ENCODE measurements at regions not wholly inside any gene's neighbourhood (a gene's known extent, or its start where the extent isn't known, plus 50 kb on each side); places are given as distances from the start of the nearest gene placed in this dataset.

DNA sequence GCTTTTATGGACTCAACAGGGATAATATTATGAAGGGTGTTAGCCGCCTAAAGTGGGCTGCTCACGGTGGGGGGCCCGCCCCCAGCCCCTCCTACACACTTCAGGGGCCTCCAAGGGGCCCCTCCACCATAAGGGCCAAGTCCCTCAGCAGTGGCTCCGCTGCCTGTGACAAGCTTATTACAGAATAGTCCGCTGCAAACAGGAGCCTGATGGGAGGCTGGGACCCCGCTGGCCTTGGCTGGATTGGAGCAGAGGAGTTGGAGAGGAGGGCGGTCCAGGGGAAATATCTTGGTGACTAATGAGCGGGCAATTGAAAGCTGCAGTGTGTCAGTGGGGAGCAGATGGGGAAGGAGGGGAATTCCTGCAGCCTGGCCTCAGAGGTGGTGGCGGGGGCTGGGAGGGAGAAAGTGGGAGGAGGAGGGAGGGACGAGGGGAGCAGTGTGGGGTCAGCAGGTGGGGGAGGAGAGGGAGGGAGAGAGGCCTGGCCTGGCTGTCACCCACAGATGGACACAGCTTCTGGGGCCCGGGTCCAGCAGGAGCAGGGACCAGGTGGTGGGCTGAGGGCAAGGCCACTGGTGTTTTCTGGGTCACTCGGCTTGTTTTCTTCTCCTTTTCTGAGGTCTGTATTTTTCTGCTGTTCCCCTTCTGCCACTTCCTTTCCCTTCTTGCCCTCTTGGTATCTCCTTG, 57.6 kb upstream of the FOXP4 start (continued):
- TF ChIP-seq, protein P1, sequence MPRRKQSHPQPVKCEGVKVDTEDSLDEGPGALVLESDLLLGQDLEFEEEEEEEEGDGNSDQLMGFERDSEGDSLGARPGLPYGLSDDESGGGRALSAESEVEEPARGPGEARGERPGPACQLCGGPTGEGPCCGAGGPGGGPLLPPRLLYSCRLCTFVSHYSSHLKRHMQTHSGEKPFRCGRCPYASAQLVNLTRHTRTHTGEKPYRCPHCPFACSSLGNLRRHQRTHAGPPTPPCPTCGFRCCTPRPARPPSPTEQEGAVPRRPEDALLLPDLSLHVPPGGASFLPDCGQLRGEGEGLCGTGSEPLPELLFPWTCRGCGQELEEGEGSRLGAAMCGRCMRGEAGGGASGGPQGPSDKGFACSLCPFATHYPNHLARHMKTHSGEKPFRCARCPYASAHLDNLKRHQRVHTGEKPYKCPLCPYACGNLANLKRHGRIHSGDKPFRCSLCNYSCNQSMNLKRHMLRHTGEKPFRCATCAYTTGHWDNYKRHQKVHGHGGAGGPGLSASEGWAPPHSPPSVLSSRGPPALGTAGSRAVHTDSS (tag by site-specific recombination; IDR thresholded peaks at IDR 0.05): no peak
- peak; percentile 92 for TF ChIP-seq EGR2 (tag by site-specific recombination; IDR thresholded peaks at IDR 0.05; ENCODE audit: low read depth)
- TF ChIP-seq ZNF701 (tag by site-specific recombination; IDR thresholded peaks at IDR 0.05): 0 out of 2 replicates have a peak, but pooled peaks have one; percentile 50
- TF ChIP-seq, protein P2, sequence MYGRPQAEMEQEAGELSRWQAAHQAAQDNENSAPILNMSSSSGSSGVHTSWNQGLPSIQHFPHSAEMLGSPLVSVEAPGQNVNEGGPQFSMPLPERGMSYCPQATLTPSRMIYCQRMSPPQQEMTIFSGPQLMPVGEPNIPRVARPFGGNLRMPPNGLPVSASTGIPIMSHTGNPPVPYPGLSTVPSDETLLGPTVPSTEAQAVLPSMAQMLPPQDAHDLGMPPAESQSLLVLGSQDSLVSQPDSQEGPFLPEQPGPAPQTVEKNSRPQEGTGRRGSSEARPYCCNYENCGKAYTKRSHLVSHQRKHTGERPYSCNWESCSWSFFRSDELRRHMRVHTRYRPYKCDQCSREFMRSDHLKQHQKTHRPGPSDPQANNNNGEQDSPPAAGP (tag by site-specific recombination; IDR thresholded peaks at IDR 0.05): peak; percentile 82; the same call in 1 of the 2 replicates
- TF ChIP-seq ZNF626 (tag by site-specific recombination; IDR thresholded peaks at IDR 0.05): no peak
- no peak for TF ChIP-seq ZNF530 (tag by site-specific recombination; IDR thresholded peaks at IDR 0.05; ENCODE audit: low read depth)
- no peak for TF ChIP-seq ZNF624 (tag by site-specific recombination; IDR thresholded peaks at IDR 0.05)
- TF ChIP-seq PATZ1 (tag by site-specific recombination; IDR thresholded peaks at IDR 0.05): 0 out of 2 replicates have a peak, but pooled peaks have one; percentile 13
- no peak for TF ChIP-seq ATF2 (tag by site-specific recombination; IDR thresholded peaks at IDR 0.05; ENCODE audit: low read depth)
- TF ChIP-seq GLI4 (tag by site-specific recombination; IDR thresholded peaks at IDR 0.05): 0 out of 2 replicates have a peak, but pooled peaks have one; percentile 23
- peak; percentile 100 for TF ChIP-seq ZIC2 (tag by site-specific recombination; IDR thresholded peaks at IDR 0.05)
- TF ChIP-seq, protein P3, sequence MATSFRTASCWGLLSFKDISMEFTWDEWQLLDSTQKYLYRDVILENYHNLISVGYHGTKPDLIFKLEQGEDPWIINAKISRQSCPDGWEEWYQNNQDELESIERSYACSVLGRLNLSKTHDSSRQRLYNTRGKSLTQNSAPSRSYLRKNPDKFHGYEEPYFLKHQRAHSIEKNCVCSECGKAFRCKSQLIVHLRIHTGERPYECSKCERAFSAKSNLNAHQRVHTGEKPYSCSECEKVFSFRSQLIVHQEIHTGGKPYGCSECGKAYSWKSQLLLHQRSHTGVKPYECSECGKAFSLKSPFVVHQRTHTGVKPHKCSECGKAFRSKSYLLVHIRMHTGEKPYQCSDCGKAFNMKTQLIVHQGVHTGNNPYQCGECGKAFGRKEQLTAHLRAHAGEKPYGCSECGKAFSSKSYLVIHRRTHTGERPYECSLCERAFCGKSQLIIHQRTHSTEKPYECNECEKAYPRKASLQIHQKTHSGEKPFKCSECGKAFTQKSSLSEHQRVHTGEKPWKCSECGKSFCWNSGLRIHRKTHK (tag by site-specific recombination; IDR thresholded peaks at IDR 0.05): no peak
- peak; percentile 43 for TF ChIP-seq OSR2 (tag by site-specific recombination; IDR thresholded peaks at IDR 0.05)
- TF ChIP-seq, protein P4, sequence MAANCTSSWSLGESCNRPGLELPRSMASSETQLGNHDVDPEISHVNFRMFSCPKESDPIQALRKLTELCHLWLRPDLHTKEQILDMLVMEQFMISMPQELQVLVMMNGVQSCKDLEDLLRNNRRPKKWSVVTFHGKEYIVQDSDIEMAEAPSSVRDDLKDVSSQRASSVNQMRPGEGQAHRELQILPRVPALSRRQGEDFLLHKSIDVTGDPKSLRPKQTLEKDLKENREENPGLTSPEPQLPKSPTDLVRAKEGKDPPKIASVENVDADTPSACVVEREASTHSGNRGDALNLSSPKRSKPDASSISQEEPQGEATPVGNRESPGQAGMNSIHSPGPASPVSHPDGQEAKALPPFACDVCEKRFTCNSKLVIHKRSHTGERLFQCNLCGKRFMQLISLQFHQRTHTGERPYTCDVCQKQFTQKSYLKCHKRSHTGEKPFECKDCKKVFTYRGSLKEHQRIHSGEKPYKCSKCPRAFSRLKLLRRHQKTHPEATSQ (tag by site-specific recombination; IDR thresholded peaks at IDR 0.05): no peak
- TF ChIP-seq GLIS1 (tag by site-specific recombination; IDR thresholded peaks at IDR 0.05): peak; percentile 46
- peak; percentile 68 for TF ChIP-seq ZNF423 (tag by site-specific recombination; IDR thresholded peaks at IDR 0.05)
- TF ChIP-seq PRDM1 (tag by site-specific recombination; IDR thresholded peaks at IDR 0.05): 0 out of 2 replicates have a peak, but pooled peaks have one; percentile 49
- no peak for TF ChIP-seq ZNF654 (tag by site-specific recombination; IDR thresholded peaks at IDR 0.05; ENCODE audit: low read depth)
- TF ChIP-seq ZNF610 (tag by site-specific recombination; IDR thresholded peaks at IDR 0.05; ENCODE audit: borderline replicate concordance): no peak
- peak; percentile 44; the same call in 1 of the 2 replicates for TF ChIP-seq MZF1 (tag by site-specific recombination; IDR thresholded peaks at IDR 0.05; ENCODE audit: borderline replicate concordance)
- TF ChIP-seq WT1 (tag by site-specific recombination; IDR thresholded peaks at IDR 0.05): peak; percentile 67
- TF ChIP-seq, protein P5, sequence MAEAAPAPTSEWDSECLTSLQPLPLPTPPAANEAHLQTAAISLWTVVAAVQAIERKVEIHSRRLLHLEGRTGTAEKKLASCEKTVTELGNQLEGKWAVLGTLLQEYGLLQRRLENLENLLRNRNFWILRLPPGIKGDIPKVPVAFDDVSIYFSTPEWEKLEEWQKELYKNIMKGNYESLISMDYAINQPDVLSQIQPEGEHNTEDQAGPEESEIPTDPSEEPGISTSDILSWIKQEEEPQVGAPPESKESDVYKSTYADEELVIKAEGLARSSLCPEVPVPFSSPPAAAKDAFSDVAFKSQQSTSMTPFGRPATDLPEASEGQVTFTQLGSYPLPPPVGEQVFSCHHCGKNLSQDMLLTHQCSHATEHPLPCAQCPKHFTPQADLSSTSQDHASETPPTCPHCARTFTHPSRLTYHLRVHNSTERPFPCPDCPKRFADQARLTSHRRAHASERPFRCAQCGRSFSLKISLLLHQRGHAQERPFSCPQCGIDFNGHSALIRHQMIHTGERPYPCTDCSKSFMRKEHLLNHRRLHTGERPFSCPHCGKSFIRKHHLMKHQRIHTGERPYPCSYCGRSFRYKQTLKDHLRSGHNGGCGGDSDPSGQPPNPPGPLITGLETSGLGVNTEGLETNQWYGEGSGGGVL (tag by site-specific recombination; IDR thresholded peaks at IDR 0.05): peak; percentile 81
- peak; percentile 65; the same call in 1 of the 2 replicates for TF ChIP-seq GLIS2 (tag by site-specific recombination; IDR thresholded peaks at IDR 0.05)
- peak; percentile 80 for TF ChIP-seq PRDM10 (tag by site-specific recombination; IDR thresholded peaks at IDR 0.05)
